Esophagus squamous epithelium (tissue), 5 donors: ENCODE measurements at regions not wholly inside any gene's neighbourhood (a gene's known extent, or its start where the extent isn't known, plus 50 kb on each side); places are given as distances from the start of the nearest gene placed in this dataset.
A peak's percentile ranks its signal among the peaks of the same experiment; 100 is the strongest.

ENCODE experiments used
- DNase-seq: peaks from one replicate; lab custom pipeline; 2025; lab: John Stamatoyannopoulos, UW
- H3K27ac ChIP-seq, 4 donors: fragments of 200-600 bp; sonication (generic); one replicate each; pipeline ENCODE4 v1.5.1; 2016 to 2019; ENCODE audit warnings: mild to moderate bottlenecking in 1 of 4
- H3K27me3 ChIP-seq, 4 donors: fragments of 200-600 bp; sonication (generic); 1 replicate in 3 of 4; 2 replicates in 1 of 4; pipeline versions ENCODE4 v1.5.1 to v1.6.0; 2017 to 2021; ENCODE audit warnings: antibody characterized with exemption in 1 of 4
- H3K36me3 ChIP-seq, 3 donors: fragments of 200-600 bp; sonication (generic); one replicate each; pipeline ENCODE4 v1.5.1; 2016 to 2019
- H3K4me1 ChIP-seq, 3 donors: fragments of 200-600 bp; sonication (generic); one replicate each; pipeline ENCODE4 v1.5.1; 2017 to 2019
- H3K4me3 ChIP-seq, 4 donors: fragments of 200-600 bp; sonication (generic); 1 replicate in 3 of 4; 2 replicates in 1 of 4; pipeline ENCODE4 v1.5.1; 2016 to 2019; ENCODE audit warnings: mild to moderate bottlenecking in 2 of 4, moderate library complexity in 1 of 4
- H3K9me3 ChIP-seq, 3 donors: fragments of 200-600 bp; sonication (generic); one replicate each; pipeline ENCODE4 v1.5.1; 2016 to 2019
- CTCF ChIP-seq, 6 experiments: fragments of 450-650 bp in 4 of 6; fragments of 200-600 bp in 2 of 6; sonication (generic) in 2 of 6; IDR thresholded peaks; one replicate each; pipeline ENCODE4 v1.5.1; 2016 to 2019; ENCODE audit warnings: antibody characterized with exemption in 6 of 6, mild to moderate bottlenecking in 4 of 6, moderate library complexity in 4 of 6
- POLR2A ChIP-seq, 4 donors: fragments of 450-650 bp; IDR thresholded peaks; one replicate each; pipeline ENCODE4 v1.6.1; 2017; ENCODE audit warnings: antibody characterized with exemption in 4 of 4, mild to moderate bottlenecking in 4 of 4, moderate library complexity in 3 of 4
- WGBS, 2 donors: methylation state at CpG; one replicate each; pipeline ENCODE4 v1.1.5; 2018; 5-methylcytosine and 5-hydroxymethylcytosine counted together
- intact Hi-C: fragments of 100-400 bp; cut with DNase I; formaldehyde crosslinking; loops from one replicate; pipeline ENCODE4 v1.15.0; 2022
- donor health status: DM: yes; HTN: yes; CAD: no.

- WGBS, 2 donors, result 66 to 74% methylated on average over 5 of the region's 5 CpGs
- Histone ChIP-seq H3K36me3 (no peaks in the 10 kb centered on the region), H3K4me3 (no peak overlapping the region), H3K27me3 (no peaks in the 10 kb centered on the region), H3K4me1 (no peaks in the 10 kb centered on the region), H3K27ac (peak overlapping the region; percentile 20 to 72 (median 49)), H3K9me3 (no peaks in the 10 kb centered on the region)
- no peak for TF ChIP-seq POLR2A (IDR thresholded peaks at IDR 0.05)
- TF ChIP-seq CTCF (IDR thresholded peaks at IDR 0.05), result no peak
- intact Hi-C loops, result no loop called here
- no peak for DNase-seq
These were observed 70.5 kb upstream of the RAI14 start for GRCh38 chr5:34585601-34586104.

GRCh38 chr5:34586117-34586885 is 69.8 kb upstream of the RAI14 start:
- Histone ChIP-seq H3K4me1 (no peaks in the 10 kb centered on the region), H3K4me3 (no peak overlapping the region), H3K36me3 (no peaks in the 10 kb centered on the region), H3K9me3 (no peaks in the 10 kb centered on the region), H3K27ac (peak overlapping the region; percentile 20 to 72 (median 49)), H3K27me3 (no peaks in the 10 kb centered on the region)
- intact Hi-C loops, result no loop called here
- TF ChIP-seq CTCF (IDR thresholded peaks at IDR 0.05) (no peak), POLR2A (IDR thresholded peaks at IDR 0.05) (no peak)
- WGBS, 2 donors, result 78 to 81% methylated on average over 10 to 15 of the region's 15 CpGs
- no peak for DNase-seq

GRCh38 chr5:34587355-34588241 is 68.5 kb upstream of the RAI14 start:
- no peaks in the 10 kb centered on the region for H3K36me3 ChIP-seq
- H3K4me3 ChIP-seq, result no peak overlapping the region
- no peak for DNase-seq
- H3K4me1 ChIP-seq, result no peaks in the 10 kb centered on the region
- H3K27ac ChIP-seq, result no peak overlapping the region
- H3K27me3 ChIP-seq, result no peaks in the 10 kb centered on the region
- TF ChIP-seq CTCF (IDR thresholded peaks at IDR 0.05), result no peak
- TF ChIP-seq POLR2A (IDR thresholded peaks at IDR 0.05), result no peak
- 28 to 62% methylated on average over 6 of the region's 6 CpGs for WGBS, 2 donors
- intact Hi-C loops, result no loop called here
- no peaks in the 10 kb centered on the region for H3K9me3 ChIP-seq

GRCh38 chr5:34589832-34590231 is 66.3 kb upstream of the RAI14 start:
- WGBS, 2 donors, result 92 to 100% methylated on average over 2 of the region's 2 CpGs
- no peaks in the 10 kb centered on the region for H3K36me3 ChIP-seq
- H3K4me3 ChIP-seq, result no peak overlapping the region
- H3K4me1 ChIP-seq, result no peaks in the 10 kb centered on the region
- no peak overlapping the region for H3K27ac ChIP-seq
- no peak for DNase-seq
- TF ChIP-seq CTCF (IDR thresholded peaks at IDR 0.05) (no peak), POLR2A (IDR thresholded peaks at IDR 0.05) (no peak)
- intact Hi-C loops, result no loop called here
- H3K9me3 ChIP-seq, result no peaks in the 10 kb centered on the region
- H3K27me3 ChIP-seq, result no peaks in the 10 kb centered on the region

GRCh38 chr5:34591723-34592122 is 64.4 kb upstream of the RAI14 start:
- H3K4me1 ChIP-seq, result peaks cover 0 to under 1% (median 0%) of the 10 kb centered on the region in 3 donors
- TF ChIP-seq CTCF (IDR thresholded peaks at IDR 0.05) (no peak), POLR2A (IDR thresholded peaks at IDR 0.05) (no peak)
- no peak overlapping the region for H3K4me3 ChIP-seq
- H3K27ac ChIP-seq, result no peak overlapping the region
- H3K27me3 ChIP-seq, result no peaks in the 10 kb centered on the region
- no peak for DNase-seq
- H3K9me3 ChIP-seq, result no peaks in the 10 kb centered on the region
- 64 to 84% methylated on average over 4 to 5 of the region's 5 CpGs for WGBS, 2 donors
- intact Hi-C loops, result no loop called here
- H3K36me3 ChIP-seq, result no peaks in the 10 kb centered on the region
